ENCODE measurements at regions not wholly inside any gene's neighbourhood (a gene's known extent, or its start where the extent isn't known, plus 50 kb on each side); places are given as distances from the start of the nearest gene placed in this dataset.

GRCh38 chr7:42765931-42766330 is 145.9 kb downstream of the C7orf25 start:
- TF ChIP-seq REST (IDR thresholded peaks at IDR 0.05; ENCODE audit: borderline replicate concordance) (no peak), TAF1 (IDR thresholded peaks at IDR 0.05; ENCODE audit: low read depth) (no peak)

Measured in neural cell (in vitro differentiated cells).